Nephron (organoid): ENCODE measurements at regions not wholly inside any gene's neighbourhood (a gene's known extent, or its start where the extent isn't known, plus 50 kb on each side); places are given as distances from the start of the nearest gene placed in this dataset.

Experiments
- H3K27ac Mint-ChIP-seq, 3 experiments: 2 replicates each; pipeline ENCODE4 v1.8.0; 2020; ENCODE audit warnings: mixed read lengths in 3 of 3, mild to moderate bottlenecking in 2 of 3, moderate library complexity in 1 of 3
- H3K27me3 Mint-ChIP-seq: 2 replicates; pipeline ENCODE4 v1.8.0; 2021; ENCODE audit warnings: low read depth, mild to moderate bottlenecking, moderate library complexity, mixed read lengths
- H3K36me3 Mint-ChIP-seq: 2 replicates; pipeline ENCODE4 v1.8.0; 2020; ENCODE audit warnings: low read depth, mixed read lengths
- H3K4me1 Mint-ChIP-seq: 2 replicates; pipeline ENCODE4 v1.8.0; 2020; ENCODE audit warnings: mixed read lengths
- H3K4me3 Mint-ChIP-seq, 3 experiments: 2 replicates each; pipeline ENCODE4 v1.8.0; 2020; ENCODE audit warnings: mild to moderate bottlenecking in 3 of 3, mixed read lengths in 3 of 3, moderate library complexity in 2 of 3
- H3K9me3 Mint-ChIP-seq: 2 replicates; pipeline ENCODE4 v1.8.0; 2020; ENCODE audit warnings: mixed read lengths
- TF ChIP-seq, protein P1 (sequence below), 3 experiments: fragments of 200-600 bp; sonication (generic); IDR thresholded peaks; one replicate each; pipeline ENCODE4 v1.5.0; 2021; ENCODE audit warnings: antibody characterized with exemption in 3 of 3; ENCODE audit not compliant: unreplicated experiment in 3 of 3

DNA sequence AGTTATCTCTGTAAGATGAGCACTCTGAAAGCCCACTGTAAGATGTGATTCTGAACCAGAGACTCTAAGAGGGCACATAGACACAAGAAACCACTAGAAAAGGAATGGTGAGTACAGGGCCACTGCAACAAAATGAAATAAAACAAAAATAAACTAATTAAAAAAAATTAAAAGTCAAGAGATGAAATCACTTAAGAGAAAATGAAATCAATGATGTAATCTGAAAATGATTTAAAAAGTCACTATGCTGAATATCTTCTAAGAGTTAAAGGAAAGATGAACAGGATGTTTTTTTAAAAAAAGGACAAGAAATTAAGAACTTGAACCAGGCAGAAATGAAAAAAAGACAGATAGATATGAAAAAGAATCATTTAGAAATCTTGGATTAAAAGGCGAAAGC lies 110.6 kb upstream of the OLIG2 start:
- peaks cover 9% of the 10 kb centered on the region for H3K9me3 Mint-ChIP-seq
- H3K4me3 Mint-ChIP-seq = no peak overlapping the region
- H3K27me3 Mint-ChIP-seq = peaks cover 36% of the 10 kb centered on the region
- no peaks in the 10 kb centered on the region for H3K36me3 Mint-ChIP-seq
- H3K4me1 Mint-ChIP-seq = peaks cover 15% of the 10 kb centered on the region
- TF ChIP-seq, protein P1, sequence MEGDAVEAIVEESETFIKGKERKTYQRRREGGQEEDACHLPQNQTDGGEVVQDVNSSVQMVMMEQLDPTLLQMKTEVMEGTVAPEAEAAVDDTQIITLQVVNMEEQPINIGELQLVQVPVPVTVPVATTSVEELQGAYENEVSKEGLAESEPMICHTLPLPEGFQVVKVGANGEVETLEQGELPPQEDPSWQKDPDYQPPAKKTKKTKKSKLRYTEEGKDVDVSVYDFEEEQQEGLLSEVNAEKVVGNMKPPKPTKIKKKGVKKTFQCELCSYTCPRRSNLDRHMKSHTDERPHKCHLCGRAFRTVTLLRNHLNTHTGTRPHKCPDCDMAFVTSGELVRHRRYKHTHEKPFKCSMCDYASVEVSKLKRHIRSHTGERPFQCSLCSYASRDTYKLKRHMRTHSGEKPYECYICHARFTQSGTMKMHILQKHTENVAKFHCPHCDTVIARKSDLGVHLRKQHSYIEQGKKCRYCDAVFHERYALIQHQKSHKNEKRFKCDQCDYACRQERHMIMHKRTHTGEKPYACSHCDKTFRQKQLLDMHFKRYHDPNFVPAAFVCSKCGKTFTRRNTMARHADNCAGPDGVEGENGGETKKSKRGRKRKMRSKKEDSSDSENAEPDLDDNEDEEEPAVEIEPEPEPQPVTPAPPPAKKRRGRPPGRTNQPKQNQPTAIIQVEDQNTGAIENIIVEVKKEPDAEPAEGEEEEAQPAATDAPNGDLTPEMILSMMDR (IDR thresholded peaks at IDR 0.05; ENCODE audit: unreplicated experiment in 3 of 3) = no peak
- no peak overlapping the region for H3K27ac Mint-ChIP-seq

DNA sequence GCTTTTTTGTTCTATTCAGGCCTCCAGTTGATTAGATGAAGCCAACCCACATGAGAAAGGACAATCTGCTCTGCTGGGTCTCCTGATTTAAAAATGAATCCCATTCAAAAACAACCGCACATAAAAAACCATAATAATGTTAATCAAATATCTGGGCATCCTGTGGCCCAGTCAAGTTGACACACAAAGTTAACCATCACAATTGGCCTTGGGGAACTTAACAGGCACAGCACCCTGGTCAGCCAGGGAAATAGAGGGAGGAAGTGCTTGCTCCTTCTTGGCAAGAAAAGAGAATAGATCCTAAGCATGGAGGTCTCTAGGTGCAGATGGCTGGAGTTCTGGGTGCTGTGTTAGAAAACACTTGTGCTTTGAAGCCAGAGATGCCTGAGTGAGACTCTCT lies 109.6 kb upstream of the OLIG2 start:
- no peak overlapping the region for H3K27ac Mint-ChIP-seq
- TF ChIP-seq, protein P1 (IDR thresholded peaks at IDR 0.05; ENCODE audit: unreplicated experiment in 3 of 3) = no peak
- H3K4me1 Mint-ChIP-seq = peaks cover 15% of the 10 kb centered on the region
- H3K4me3 Mint-ChIP-seq = no peak overlapping the region
- H3K36me3 Mint-ChIP-seq = no peaks in the 10 kb centered on the region
- peaks cover 14% of the 10 kb centered on the region for H3K9me3 Mint-ChIP-seq
- peaks cover 33% of the 10 kb centered on the region for H3K27me3 Mint-ChIP-seq

GRCh38 chr21:32916522-32917099 lies 109.1 kb upstream of the OLIG2 start:
- Mint-ChIP-seq H3K27ac (no peak overlapping the region), H3K27me3 (peaks cover 30% of the 10 kb centered on the region), H3K4me1 (peaks cover 15% of the 10 kb centered on the region), H3K4me3 (no peak overlapping the region), H3K36me3 (no peaks in the 10 kb centered on the region), H3K9me3 (peaks cover 14% of the 10 kb centered on the region)
- TF ChIP-seq, protein P1 (IDR thresholded peaks at IDR 0.05; ENCODE audit: unreplicated experiment in 3 of 3) = no peak

- H3K36me3 Mint-ChIP-seq = no peaks in the 10 kb centered on the region
- H3K4me1 Mint-ChIP-seq = peaks cover 15% of the 10 kb centered on the region
- peaks cover 28% of the 10 kb centered on the region for H3K27me3 Mint-ChIP-seq
- TF ChIP-seq, protein P1 (IDR thresholded peaks at IDR 0.05; ENCODE audit: unreplicated experiment in 3 of 3) = no peak
- peaks cover 20% of the 10 kb centered on the region for H3K9me3 Mint-ChIP-seq
- H3K4me3 Mint-ChIP-seq = no peak overlapping the region
- H3K27ac Mint-ChIP-seq = no peak overlapping the region
Observed at GRCh38 chr21:32917362-32918135, 108.2 kb upstream of the OLIG2 start.

GRCh38 chr21:32918478-32919120 lies 107.1 kb upstream of the OLIG2 start:
- TF ChIP-seq, protein P1 (IDR thresholded peaks at IDR 0.05; ENCODE audit: unreplicated experiment in 3 of 3) = no peak
- no peaks in the 10 kb centered on the region for H3K36me3 Mint-ChIP-seq
- H3K27ac Mint-ChIP-seq = no peak overlapping the region
- H3K27me3 Mint-ChIP-seq = peaks cover 22% of the 10 kb centered on the region
- peaks cover 15% of the 10 kb centered on the region for H3K4me1 Mint-ChIP-seq
- H3K9me3 Mint-ChIP-seq = peaks cover 23% of the 10 kb centered on the region
- no peak overlapping the region for H3K4me3 Mint-ChIP-seq
